OCI-LY1 (cell line): ENCODE measurements at regions not wholly inside any gene's neighbourhood (a gene's known extent, or its start where the extent isn't known, plus 50 kb on each side); places are given as distances from the start of the nearest gene placed in this dataset.

Experiments used
- H2AFZ ChIP-seq: fragments of 200-600 bp; sonication (generic), shearing (Covaris generic); 2 replicates; pipeline ENCODE4 v1.6.0; 2014; ENCODE audit warnings: antibody characterized with exemption, mild to moderate bottlenecking, low read length
- H3F3A ChIP-seq: fragments of 200-600 bp; sonication (generic), shearing (Covaris generic); 2 replicates; pipeline ENCODE4 v1.6.0; 2014; ENCODE audit warnings: mild to moderate bottlenecking, antibody characterized with exemption, low read length, moderate library complexity; ENCODE audit not compliant: insufficient read depth
- H3K27ac ChIP-seq: fragments of 200-600 bp; sonication (generic); 2 replicates; pipeline ENCODE4 v1.5.1; 2014; ENCODE audit warnings: low read length, mixed run types, mild to moderate bottlenecking, low read depth; ENCODE audit not compliant: poor library complexity, severe bottlenecking
- H3K27me3 ChIP-seq: fragments of 200-600 bp; sonication (generic); 2 replicates; pipeline ENCODE4 v1.6.0; 2014; ENCODE audit warnings: antibody characterized with exemption, mild to moderate bottlenecking, low read length, moderate library complexity; ENCODE audit not compliant: insufficient read depth
- H3K36me3 ChIP-seq: fragments of 200-600 bp; sonication (generic); 2 replicates; pipeline ENCODE4 v1.6.1; 2014; ENCODE audit warnings: mild to moderate bottlenecking, antibody characterized with exemption, low read length, moderate library complexity, mixed read lengths; ENCODE audit not compliant: insufficient read depth
- H3K4me1 ChIP-seq: fragments of 200-600 bp; sonication (generic); 2 replicates; pipeline ENCODE4 v1.5.1; 2014; ENCODE audit warnings: mild to moderate bottlenecking, low read length, moderate library complexity; ENCODE audit not compliant: insufficient read depth, severe bottlenecking
- H3K4me2 ChIP-seq: fragments of 200-600 bp; sonication (generic), shearing (Covaris generic); 2 replicates; pipeline ENCODE4 v1.6.1; 2014; ENCODE audit warnings: low read length
- H3K4me3 ChIP-seq: fragments of 200-600 bp; sonication (generic); 2 replicates; pipeline ENCODE4 v1.5.1; 2014; ENCODE audit warnings: low read length, low read depth, mild to moderate bottlenecking, mixed read lengths; ENCODE audit not compliant: poor library complexity, severe bottlenecking
- H3K79me2 ChIP-seq: fragments of 200-600 bp; shearing (Covaris generic); 2 replicates; pipeline ENCODE4 v1.6.1; 2016; ENCODE audit warnings: mixed run types, low read length, mixed read lengths; ENCODE audit not compliant: insufficient read depth
- H3K9ac ChIP-seq: fragments of 200-600 bp; sonication (generic), shearing (Covaris generic); 2 replicates; pipeline ENCODE4 v1.6.1; 2014; ENCODE audit warnings: mild to moderate bottlenecking, low read length, mixed read lengths
- H3K9me2 ChIP-seq: fragments of 200-600 bp; sonication (generic), shearing (Covaris generic); 2 replicates; pipeline ENCODE4 v1.6.1; 2014; ENCODE audit warnings: low read depth, mild to moderate bottlenecking, low read length, mixed read lengths
- H3K9me3 ChIP-seq: fragments of 200-600 bp; shearing (Covaris generic); 2 replicates; pipeline ENCODE4 v1.6.1; 2014; ENCODE audit warnings: low read length, mixed read lengths
- H4K20me1 ChIP-seq: fragments of 200-600 bp; sonication (generic), shearing (Covaris generic); 2 replicates; pipeline ENCODE4 v1.6.0; 2016; ENCODE audit warnings: mild to moderate bottlenecking, low read length; ENCODE audit not compliant: insufficient read depth
- CTCF ChIP-seq: fragments of 200-600 bp; sonication (generic), shearing (Covaris generic); IDR thresholded peaks from 2 replicates; pipeline ENCODE4 v1.5.1; 2017; ENCODE audit warnings: mild to moderate bottlenecking, antibody characterized with exemption, low read length, moderate library complexity, mixed read lengths
- EZH2 ChIP-seq: fragments of 200-600 bp; sonication (generic), shearing (Covaris generic); IDR thresholded peaks from 2 replicates; pipeline ENCODE4 v1.8.0; 2017; ENCODE audit warnings: borderline replicate concordance, mixed run types, mild to moderate bottlenecking, antibody characterized with exemption, low read length, moderate library complexity, mixed read lengths

GRCh38 chr20:37611852-37612251, 82.0 kb upstream of the CTNNBL1 start:
- H3K4me2 ChIP-seq = no peak overlapping the region
- no peak overlapping the region for H3K27ac ChIP-seq
- no peaks in the 10 kb centered on the region for H3K9me3 ChIP-seq
- H3K4me3 ChIP-seq = no peak overlapping the region
- no peaks in the 10 kb centered on the region for H4K20me1 ChIP-seq
- H3K9ac ChIP-seq = no peak overlapping the region
- no peaks in the 10 kb centered on the region for H3K27me3 ChIP-seq
- no peaks in the 10 kb centered on the region for H3K4me1 ChIP-seq
- no peaks in the 10 kb centered on the region for H3F3A ChIP-seq
- H2AFZ ChIP-seq = no peak overlapping the region
- TF ChIP-seq EZH2 (no peak), CTCF (no peak)
- H3K79me2 ChIP-seq = no peaks in the 10 kb centered on the region
- no peaks in the 10 kb centered on the region for H3K9me2 ChIP-seq
- no peaks in the 10 kb centered on the region for H3K36me3 ChIP-seq

- no peaks in the 10 kb centered on the region for H3K9me2 ChIP-seq
These were observed 82.5 kb upstream of the CTNNBL1 start for GRCh38 chr20:37611346-37611745.

GRCh38 chr20:37610203-37610798, 82.6 kb upstream of the BLCAP start:
- Histone ChIP-seq H3K4me2 (no peak overlapping the region), H3K36me3 (no peaks in the 10 kb centered on the region), H4K20me1 (no peaks in the 10 kb centered on the region), H3K79me2 (no peaks in the 10 kb centered on the region), H3K27ac (no peak overlapping the region), H3F3A (no peaks in the 10 kb centered on the region), H2AFZ (no peak overlapping the region), H3K9me3 (no peaks in the 10 kb centered on the region), H3K27me3 (no peaks in the 10 kb centered on the region), H3K9ac (no peak overlapping the region), H3K4me3 (no peak overlapping the region), H3K4me1 (no peaks in the 10 kb centered on the region), H3K9me2 (no peaks in the 10 kb centered on the region)
- TF ChIP-seq CTCF (no peak), EZH2 (no peak)

More at GRCh38 chr20:37611346-37611745, 82.5 kb upstream of the CTNNBL1 start:
- Histone ChIP-seq H3F3A (no peaks in the 10 kb centered on the region), H3K4me1 (no peaks in the 10 kb centered on the region), H3K27me3 (no peaks in the 10 kb centered on the region), H3K36me3 (no peaks in the 10 kb centered on the region), H3K4me3 (no peak overlapping the region), H4K20me1 (no peaks in the 10 kb centered on the region), H3K27ac (no peak overlapping the region), H3K4me2 (no peak overlapping the region), H3K9ac (no peak overlapping the region), H2AFZ (no peak overlapping the region), H3K9me3 (no peaks in the 10 kb centered on the region), H3K79me2 (no peaks in the 10 kb centered on the region)
- TF ChIP-seq EZH2 (no peak), CTCF (no peak)
